Keratinocyte (primary cell): ENCODE measurements at regions not wholly inside any gene's neighbourhood (a gene's known extent, or its start where the extent isn't known, plus 50 kb on each side); places are given as distances from the start of the nearest gene placed in this dataset.

Source experiments
- DNase-seq: peaks from one replicate; pipeline ENCODE4 v3.0.0-alpha.2; 2011; ENCODE audit warnings: low read depth, missing footprints, low spot score
- FAIRE-seq: peaks from 2 replicates; lab custom pipeline; 2011; peaks lifted over from hg19 to GRCh38; lab: Jason Lieb, UNC
- H2AFZ ChIP-seq: 2 replicates; pipeline ENCODE4 v1.6.0; 2012; ENCODE audit warnings: low read length, control low read depth, inconsistent platforms; ENCODE audit not compliant: control insufficient read depth
- H3K27ac ChIP-seq: 2 replicates; pipeline ENCODE4 v1.5.1; 2011; ENCODE audit warnings: low read length; ENCODE audit not compliant: control insufficient read depth, insufficient read depth
- H3K27me3 ChIP-seq: 3 replicates; pipeline ENCODE4 v1.6.0; 2011; ENCODE audit warnings: low read length; ENCODE audit not compliant: control insufficient read depth, insufficient read depth; ENCODE audit errors: extremely low read depth
- H3K36me3 ChIP-seq, 2 experiments: 2 replicates in 1 of 2; 3 replicates in 1 of 2; pipeline ENCODE4 v1.5.1; 2011; ENCODE audit warnings: low read length in 2 of 2, mild to moderate bottlenecking in 1 of 2; ENCODE audit not compliant: control insufficient read depth in 2 of 2, insufficient read depth in 2 of 2; ENCODE audit errors: extremely low read depth in 1 of 2
- H3K4me1 ChIP-seq: 3 replicates; pipeline ENCODE4 v1.5.1; 2011; ENCODE audit warnings: low read length; ENCODE audit not compliant: control insufficient read depth, insufficient read depth; ENCODE audit errors: extremely low read depth
- H3K4me2 ChIP-seq: 3 replicates; pipeline ENCODE4 v1.6.0; 2011; ENCODE audit warnings: low read depth, low read length; ENCODE audit not compliant: control insufficient read depth, insufficient read depth; ENCODE audit errors: extremely low read depth
- H3K4me3 ChIP-seq, 3 experiments: fragments of 200-600 bp in 1 of 3; sonication (generic) in 1 of 3; 2 replicates in 2 of 3; 3 replicates in 1 of 3; pipeline ENCODE4 v1.5.1; 2011 to 2016; ENCODE audit warnings: low read length in 3 of 3, mild to moderate bottlenecking in 3 of 3, control low read depth in 2 of 3, inconsistent platforms in 1 of 3, low read depth in 1 of 3, mixed read lengths in 1 of 3, mixed run types in 1 of 3, moderate library complexity in 1 of 3; ENCODE audit not compliant: control insufficient read depth in 2 of 3, insufficient read depth in 2 of 3; ENCODE audit errors: extremely low read depth in 1 of 3
- H3K79me2 ChIP-seq: 2 replicates; pipeline ENCODE4 v1.6.0; 2012; ENCODE audit warnings: low read length; ENCODE audit not compliant: control insufficient read depth, insufficient read depth
- H3K9ac ChIP-seq: 3 replicates; pipeline ENCODE4 v1.6.0; 2011; ENCODE audit warnings: low read length; ENCODE audit not compliant: control insufficient read depth, insufficient read depth; ENCODE audit errors: extremely low read depth
- H3K9me1 ChIP-seq: 3 replicates; pipeline ENCODE4 v1.6.0; 2011; ENCODE audit warnings: low read length; ENCODE audit not compliant: control insufficient read depth, insufficient read depth; ENCODE audit errors: extremely low read depth
- H3K9me3 ChIP-seq: 2 replicates; pipeline ENCODE4 v1.5.1; 2012; ENCODE audit warnings: low read depth, low read length; ENCODE audit not compliant: control insufficient read depth
- H4K20me1 ChIP-seq: 3 replicates; pipeline ENCODE4 v1.6.0; 2011; ENCODE audit warnings: low read length; ENCODE audit not compliant: control insufficient read depth, insufficient read depth; ENCODE audit errors: extremely low read depth
- EZH2 ChIP-seq: IDR thresholded peaks from one replicate; pipeline ENCODE4 v1.6.1; 2012; ENCODE audit warnings: inconsistent platforms, mild to moderate bottlenecking, low read length, moderate library complexity
- dilution Hi-C: fragments of 300-500 bp; cut with MboI; formaldehyde crosslinking; loops from one replicate; pipeline ENCODE4 v1.7.0; 2020; ENCODE audit warnings: low sequenced_read_pairs; ENCODE audit not compliant: extremely low pct_ligation_motif_present
- TF ChIP-seq, protein P1 (sequence below), 3 experiments: IDR thresholded peaks in 1 of 3; conservative IDR thresholded peaks in 1 of 3; optimal IDR thresholded peaks in 1 of 3; 2 replicates in 2 of 3; 3 replicates in 1 of 3; pipeline versions ENCODE3 to v1.5.1; 2011; ENCODE audit warnings: low read length in 3 of 3, mild to moderate bottlenecking in 3 of 3, moderate library complexity in 2 of 3, control low read depth in 1 of 3, inconsistent platforms in 1 of 3; ENCODE audit not compliant: insufficient read depth in 2 of 3; ENCODE audit errors: extremely low read depth in 1 of 3

DNA sequence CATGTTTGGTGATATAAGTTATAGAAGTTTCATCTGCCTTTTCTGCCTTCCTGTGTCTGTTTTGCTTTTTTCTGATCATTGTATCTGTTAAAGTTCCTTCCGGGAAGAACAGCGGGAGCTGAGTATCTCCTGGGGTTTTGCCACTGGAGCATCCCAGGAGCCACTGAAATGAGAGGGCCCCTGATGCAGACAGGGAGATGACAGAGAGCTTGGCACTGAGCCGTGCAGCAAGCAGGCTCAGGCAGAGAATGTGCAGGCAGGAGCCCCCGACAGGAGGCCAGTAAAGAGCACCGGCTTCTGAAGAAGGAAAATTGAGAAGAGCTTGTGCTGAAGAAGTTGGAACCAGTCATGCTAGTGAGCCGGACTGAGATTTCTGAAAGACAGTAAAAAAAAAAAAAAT lies 137.8 kb downstream of the TDRD15 start:
- no peaks in the 10 kb centered on the region for H3K9me1 ChIP-seq
- H3K79me2 ChIP-seq = no peaks in the 10 kb centered on the region
- H4K20me1 ChIP-seq = no peaks in the 10 kb centered on the region
- H3K27me3 ChIP-seq = no peaks in the 10 kb centered on the region
- H3K27ac ChIP-seq = no peak overlapping the region
- H3K9me3 ChIP-seq = no peaks in the 10 kb centered on the region
- TF ChIP-seq, protein P1, sequence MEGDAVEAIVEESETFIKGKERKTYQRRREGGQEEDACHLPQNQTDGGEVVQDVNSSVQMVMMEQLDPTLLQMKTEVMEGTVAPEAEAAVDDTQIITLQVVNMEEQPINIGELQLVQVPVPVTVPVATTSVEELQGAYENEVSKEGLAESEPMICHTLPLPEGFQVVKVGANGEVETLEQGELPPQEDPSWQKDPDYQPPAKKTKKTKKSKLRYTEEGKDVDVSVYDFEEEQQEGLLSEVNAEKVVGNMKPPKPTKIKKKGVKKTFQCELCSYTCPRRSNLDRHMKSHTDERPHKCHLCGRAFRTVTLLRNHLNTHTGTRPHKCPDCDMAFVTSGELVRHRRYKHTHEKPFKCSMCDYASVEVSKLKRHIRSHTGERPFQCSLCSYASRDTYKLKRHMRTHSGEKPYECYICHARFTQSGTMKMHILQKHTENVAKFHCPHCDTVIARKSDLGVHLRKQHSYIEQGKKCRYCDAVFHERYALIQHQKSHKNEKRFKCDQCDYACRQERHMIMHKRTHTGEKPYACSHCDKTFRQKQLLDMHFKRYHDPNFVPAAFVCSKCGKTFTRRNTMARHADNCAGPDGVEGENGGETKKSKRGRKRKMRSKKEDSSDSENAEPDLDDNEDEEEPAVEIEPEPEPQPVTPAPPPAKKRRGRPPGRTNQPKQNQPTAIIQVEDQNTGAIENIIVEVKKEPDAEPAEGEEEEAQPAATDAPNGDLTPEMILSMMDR (optimal IDR thresholded peaks at IDR 0.05 in 1 of 3, IDR thresholded peaks at IDR 0.05 in 1 of 3, conservative IDR thresholded peaks at IDR 0.05 in 1 of 3; ENCODE audit: extremely low read depth in 1 of 3, insufficient read depth in 2 of 3, low read length in 3 of 3) = no peak
- TF ChIP-seq EZH2 = no peak
- H3K36me3 ChIP-seq = no peaks in the 10 kb centered on the region
- no peaks in the 10 kb centered on the region for H3K4me1 ChIP-seq
- no peak overlapping the region for H3K4me3 ChIP-seq
- H3K4me2 ChIP-seq = no peak overlapping the region
- dilution Hi-C loops = no loop called here
- DNase-seq (no peak), FAIRE-seq (no peak)
- no peak overlapping the region for H2AFZ ChIP-seq
- H3K9ac ChIP-seq = no peak overlapping the region

DNA sequence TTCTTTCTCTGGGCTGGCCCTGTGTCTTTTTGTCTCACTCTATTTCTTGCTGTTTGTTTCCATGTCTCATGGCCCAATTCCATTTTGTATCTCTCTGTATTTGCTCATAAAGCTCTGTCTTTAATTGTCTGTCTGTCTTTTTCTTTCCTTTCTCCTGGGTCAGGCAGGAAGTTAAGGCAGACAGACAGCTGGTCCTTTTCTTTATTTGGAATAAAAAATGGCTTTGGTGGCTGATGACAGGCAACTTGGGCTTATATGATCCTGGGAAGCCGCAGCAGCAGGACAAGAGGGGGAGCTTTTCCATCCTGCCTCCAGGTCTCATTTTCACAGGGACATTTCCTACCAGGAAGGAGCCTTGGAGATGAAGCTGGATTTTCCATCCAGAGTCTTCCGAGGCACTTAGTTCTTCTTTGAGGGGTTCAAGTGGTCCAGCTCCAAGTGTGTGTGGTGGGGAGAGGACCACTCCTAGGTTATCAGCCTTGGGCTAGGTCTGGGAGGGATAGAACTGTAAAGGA lies 138.7 kb downstream of the TDRD15 start:
- Histone ChIP-seq H3K9me1 (no peaks in the 10 kb centered on the region), H3K9me3 (no peaks in the 10 kb centered on the region), H3K79me2 (no peaks in the 10 kb centered on the region), H4K20me1 (no peaks in the 10 kb centered on the region), H3K36me3 (no peaks in the 10 kb centered on the region), H3K9ac (no peak overlapping the region), H3K4me3 (no peak overlapping the region), H3K4me2 (no peak overlapping the region), H2AFZ (no peak overlapping the region), H3K27ac (no peak overlapping the region), H3K4me1 (no peaks in the 10 kb centered on the region), H3K27me3 (no peaks in the 10 kb centered on the region)
- dilution Hi-C loops = no loop called here
- no peak for DNase-seq
- TF ChIP-seq, protein P1 (optimal IDR thresholded peaks at IDR 0.05 in 1 of 3, IDR thresholded peaks at IDR 0.05 in 1 of 3, conservative IDR thresholded peaks at IDR 0.05 in 1 of 3; ENCODE audit: extremely low read depth in 1 of 3, insufficient read depth in 2 of 3, low read length in 3 of 3) = no peak
- no peak for TF ChIP-seq EZH2
- no peak for FAIRE-seq
